Right atrium auricular region (tissue), 2 donors: ENCODE measurements at regions not wholly inside any gene's neighbourhood (a gene's known extent, or its start where the extent isn't known, plus 50 kb on each side); places are given as distances from the start of the nearest gene placed in this dataset.
"Not testable (repeated sequence)": the region's sequence is repeated elsewhere in the genome, so short reads cannot be mapped to it uniquely, and the experiment has no call there.

Experiments used
- DNase-seq: peaks from one replicate; pipeline ENCODE4 v3.0.0-alpha.2; 2019; ENCODE audit warnings: low spot score
- H3K27ac ChIP-seq, 2 donors: fragments of 200-600 bp; sonication (generic); 1 replicate in 1 of 2; 2 replicates in 1 of 2; pipeline ENCODE4 v1.5.1; 2016 to 2019
- H3K27me3 ChIP-seq, 2 donors: fragments of 200-600 bp; sonication (generic); one replicate each; pipeline versions ENCODE4 v1.5.1 to v1.6.0; 2017 to 2019
- H3K36me3 ChIP-seq: fragments of 200-600 bp; sonication (generic); one replicate; pipeline ENCODE4 v1.5.1; 2016
- H3K4me1 ChIP-seq, 2 donors: fragments of 200-600 bp; sonication (generic); one replicate each; pipeline versions ENCODE4 v1.5.1 to v1.6.0; 2017 to 2019
- H3K4me3 ChIP-seq, 2 donors: fragments of 200-600 bp; sonication (generic); 1 replicate in 1 of 2; 2 replicates in 1 of 2; pipeline ENCODE4 v1.5.1; 2017 to 2019; ENCODE audit warnings: mild to moderate bottlenecking in 1 of 2, moderate library complexity in 1 of 2
- H3K9me3 ChIP-seq, 2 donors: fragments of 200-600 bp; sonication (generic); one replicate each; pipeline ENCODE4 v1.5.1; 2019
- TF ChIP-seq, protein P1 (sequence below), 2 donors: fragments of 200-600 bp; sonication (generic); IDR thresholded peaks; one replicate each; pipeline ENCODE4 v1.5.1; 2019; ENCODE audit warnings: antibody characterized with exemption in 2 of 2

- H3K27ac ChIP-seq = no peak overlapping the region
- no peaks in the 10 kb centered on the region for H3K36me3 ChIP-seq
- H3K4me1 ChIP-seq = no peaks in the 10 kb centered on the region
- H3K27me3 ChIP-seq = no peaks in the 10 kb centered on the region
- DNase-seq = no peak
- no peak overlapping the region for H3K4me3 ChIP-seq
- no peaks in the 10 kb centered on the region for H3K9me3 ChIP-seq
- TF ChIP-seq, protein P1, sequence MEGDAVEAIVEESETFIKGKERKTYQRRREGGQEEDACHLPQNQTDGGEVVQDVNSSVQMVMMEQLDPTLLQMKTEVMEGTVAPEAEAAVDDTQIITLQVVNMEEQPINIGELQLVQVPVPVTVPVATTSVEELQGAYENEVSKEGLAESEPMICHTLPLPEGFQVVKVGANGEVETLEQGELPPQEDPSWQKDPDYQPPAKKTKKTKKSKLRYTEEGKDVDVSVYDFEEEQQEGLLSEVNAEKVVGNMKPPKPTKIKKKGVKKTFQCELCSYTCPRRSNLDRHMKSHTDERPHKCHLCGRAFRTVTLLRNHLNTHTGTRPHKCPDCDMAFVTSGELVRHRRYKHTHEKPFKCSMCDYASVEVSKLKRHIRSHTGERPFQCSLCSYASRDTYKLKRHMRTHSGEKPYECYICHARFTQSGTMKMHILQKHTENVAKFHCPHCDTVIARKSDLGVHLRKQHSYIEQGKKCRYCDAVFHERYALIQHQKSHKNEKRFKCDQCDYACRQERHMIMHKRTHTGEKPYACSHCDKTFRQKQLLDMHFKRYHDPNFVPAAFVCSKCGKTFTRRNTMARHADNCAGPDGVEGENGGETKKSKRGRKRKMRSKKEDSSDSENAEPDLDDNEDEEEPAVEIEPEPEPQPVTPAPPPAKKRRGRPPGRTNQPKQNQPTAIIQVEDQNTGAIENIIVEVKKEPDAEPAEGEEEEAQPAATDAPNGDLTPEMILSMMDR (IDR thresholded peaks at IDR 0.05) = no peak
Observed at GRCh38 chr3:6743067-6743720, 117.7 kb upstream of the GRM7 start.

- H3K4me1 ChIP-seq = no peaks in the 10 kb centered on the region
- no peak for DNase-seq
- TF ChIP-seq, protein P1 (IDR thresholded peaks at IDR 0.05) = no peak
- no peaks in the 10 kb centered on the region for H3K9me3 ChIP-seq
- H3K27me3 ChIP-seq = no peaks in the 10 kb centered on the region
- H3K36me3 ChIP-seq = no peaks in the 10 kb centered on the region
- H3K4me3 ChIP-seq = no peak overlapping the region
- no peak overlapping the region for H3K27ac ChIP-seq
Observed at GRCh38 chr3:6746443-6746842, 114.5 kb upstream of the GRM7 start.

- Histone ChIP-seq H3K4me1 (no peaks in the 10 kb centered on the region), H3K27me3 (no peaks in the 10 kb centered on the region), H3K27ac (no peak overlapping the region), H3K4me3 (no peak overlapping the region), H3K9me3 (no peaks in the 10 kb centered on the region), H3K36me3 (no peaks in the 10 kb centered on the region)
- DNase-seq = no peak
- TF ChIP-seq, protein P1 (IDR thresholded peaks at IDR 0.05) = no peak
Observed at GRCh38 chr3:6747017-6747416, 113.9 kb upstream of the GRM7 start.

DNA sequence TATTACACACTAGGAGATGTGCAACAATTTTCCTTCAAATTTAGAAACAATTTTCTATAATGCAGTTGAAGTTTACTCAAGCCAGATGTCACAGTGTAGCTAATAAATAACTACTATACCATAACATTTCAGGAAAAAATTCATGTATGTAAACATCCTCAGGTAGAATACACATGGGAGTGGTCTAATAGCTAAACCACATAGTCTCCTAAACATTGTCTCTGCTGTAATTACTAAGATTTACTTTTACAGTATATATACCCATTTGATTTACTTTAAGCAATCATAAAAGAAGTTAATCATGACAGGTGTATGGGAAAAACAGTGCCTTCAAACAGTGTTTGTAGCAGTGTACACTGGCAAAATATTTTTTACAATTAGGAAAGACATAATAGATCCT, 110.1 kb upstream of the GRM7 start:
- Histone ChIP-seq H3K9me3 (peaks cover 0 to 7% of the 10 kb centered on the region in 2 donors), H3K27ac (no peak overlapping the region), H3K36me3 (no peaks in the 10 kb centered on the region), H3K4me1 (no peaks in the 10 kb centered on the region), H3K27me3 (no peaks in the 10 kb centered on the region), H3K4me3 (no peak overlapping the region)
- DNase-seq = no peak
- TF ChIP-seq, protein P1 (IDR thresholded peaks at IDR 0.05) = no peak

DNA sequence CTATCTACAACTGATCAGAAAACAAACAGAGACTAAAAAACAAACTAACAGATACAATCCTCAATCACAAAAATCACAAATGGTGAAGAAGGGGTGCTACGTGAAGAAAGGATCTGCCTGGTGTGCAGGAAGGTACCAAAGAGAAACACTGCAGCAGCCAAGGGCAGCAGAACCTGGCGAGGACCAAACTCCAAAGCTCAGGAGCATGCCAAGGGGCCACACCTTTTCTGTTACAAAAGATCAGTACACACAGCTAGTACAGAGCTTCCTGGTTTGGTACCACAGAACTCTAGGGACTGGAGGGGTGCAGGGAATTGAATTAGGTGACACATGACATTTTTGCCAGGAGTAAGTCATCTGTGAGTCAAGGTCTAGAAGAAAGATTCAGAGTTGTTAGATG, 107.4 kb upstream of the GRM7 start:
- no peak for DNase-seq
- H3K27ac ChIP-seq = no peak overlapping the region
- H3K9me3 ChIP-seq = peaks cover 0 to 7% of the 10 kb centered on the region in 2 donors
- no peak overlapping the region for H3K4me3 ChIP-seq
- TF ChIP-seq, protein P1 (IDR thresholded peaks at IDR 0.05) = no peak
- no peaks in the 10 kb centered on the region for H3K27me3 ChIP-seq
- H3K4me1 ChIP-seq = no peaks in the 10 kb centered on the region
- no peaks in the 10 kb centered on the region for H3K36me3 ChIP-seq

DNA sequence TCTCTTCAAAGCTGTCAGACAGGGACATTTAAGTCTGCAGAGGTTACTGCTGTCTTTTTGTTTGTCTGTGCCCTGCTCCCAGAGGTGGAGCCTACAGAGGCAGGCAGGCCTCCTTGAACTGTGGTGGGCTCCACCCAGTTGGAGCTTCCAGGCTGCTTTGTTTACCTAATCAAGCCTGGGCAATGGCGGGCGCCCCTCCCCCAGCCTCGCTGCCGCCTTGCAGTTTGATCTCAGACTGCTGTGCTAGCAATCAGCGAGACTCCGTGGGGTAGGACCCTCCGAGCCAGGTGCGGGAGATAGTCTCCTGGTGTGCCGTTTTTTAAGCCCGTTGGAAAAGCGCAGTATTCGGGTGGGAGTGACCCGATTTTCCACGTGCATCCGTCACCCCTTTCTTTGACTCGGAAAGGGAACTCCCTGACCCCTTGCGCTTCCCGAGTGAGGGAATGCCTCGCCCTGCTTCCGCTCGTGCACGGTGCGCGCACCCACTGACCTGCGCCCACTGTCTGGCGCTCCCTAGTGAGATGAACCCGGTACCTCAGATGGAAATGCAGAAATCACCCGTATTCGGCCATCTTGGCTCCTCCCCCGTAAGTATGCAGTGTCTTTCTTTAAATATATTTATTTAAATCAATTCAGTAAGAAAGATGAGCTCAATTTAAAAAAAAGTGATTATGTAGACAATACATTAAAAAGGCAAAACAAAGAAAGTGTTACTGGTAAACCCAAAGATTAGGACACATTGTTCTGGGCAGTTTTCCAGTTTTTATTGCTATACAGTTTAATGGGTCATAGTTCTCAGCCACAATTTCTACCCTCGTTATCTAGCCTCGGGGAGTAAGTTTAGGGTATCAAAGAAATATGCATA, 91.2 kb upstream of the GRM7 start:
- not testable (repeated sequence) for H3K9me3 ChIP-seq, H3K4me3 ChIP-seq, DNase-seq, H3K36me3 ChIP-seq, H3K4me1 ChIP-seq, H3K27me3 ChIP-seq, H3K27ac ChIP-seq
